NB4 (cell line): ENCODE measurements at regions not wholly inside any gene's neighbourhood (a gene's known extent, or its start where the extent isn't known, plus 50 kb on each side); places are given as distances from the start of the nearest gene placed in this dataset.

Experiments used
- MAX ChIP-seq: IDR thresholded peaks from 2 replicates; pipeline ENCODE4 v1.6.1; 2011; ENCODE audit warnings: low read depth, low read length
- MYC ChIP-seq: IDR thresholded peaks from 2 replicates; pipeline ENCODE4 v1.6.1; 2011; ENCODE audit warnings: low read depth, low read length
- POLR2A ChIP-seq: IDR thresholded peaks from 2 replicates; pipeline ENCODE4 v1.6.1; 2011; ENCODE audit warnings: mild to moderate bottlenecking; ENCODE audit not compliant: insufficient read length; ENCODE audit errors: extremely low read depth
- TF ChIP-seq, protein P1 (sequence below): IDR thresholded peaks from one replicate; pipeline ENCODE4 v1.5.1; 2012; ENCODE audit warnings: low read depth, low read length

DNA sequence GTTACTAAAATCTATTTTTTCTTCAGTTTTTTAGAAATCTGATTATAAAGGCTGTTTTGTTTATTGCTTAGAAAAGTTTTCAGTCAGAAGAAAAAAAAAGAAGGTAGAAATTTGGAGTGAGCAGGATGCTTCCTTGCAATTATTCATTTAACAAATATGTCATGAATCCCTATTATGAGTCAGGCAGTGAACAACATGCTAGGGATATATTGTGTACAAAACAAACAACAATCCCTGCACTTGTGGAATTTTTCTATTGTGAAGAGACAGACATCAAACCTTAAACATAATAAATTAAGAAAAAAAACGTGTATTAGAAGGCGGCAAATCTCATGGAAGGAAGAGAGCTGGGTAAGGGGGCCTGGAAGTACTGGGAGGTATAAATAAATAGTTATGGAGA is 664.1 kb upstream of the CAMK1G start:
- TF ChIP-seq POLR2A (no peak), MYC (no peak), MAX (no peak)
- TF ChIP-seq, protein P1, sequence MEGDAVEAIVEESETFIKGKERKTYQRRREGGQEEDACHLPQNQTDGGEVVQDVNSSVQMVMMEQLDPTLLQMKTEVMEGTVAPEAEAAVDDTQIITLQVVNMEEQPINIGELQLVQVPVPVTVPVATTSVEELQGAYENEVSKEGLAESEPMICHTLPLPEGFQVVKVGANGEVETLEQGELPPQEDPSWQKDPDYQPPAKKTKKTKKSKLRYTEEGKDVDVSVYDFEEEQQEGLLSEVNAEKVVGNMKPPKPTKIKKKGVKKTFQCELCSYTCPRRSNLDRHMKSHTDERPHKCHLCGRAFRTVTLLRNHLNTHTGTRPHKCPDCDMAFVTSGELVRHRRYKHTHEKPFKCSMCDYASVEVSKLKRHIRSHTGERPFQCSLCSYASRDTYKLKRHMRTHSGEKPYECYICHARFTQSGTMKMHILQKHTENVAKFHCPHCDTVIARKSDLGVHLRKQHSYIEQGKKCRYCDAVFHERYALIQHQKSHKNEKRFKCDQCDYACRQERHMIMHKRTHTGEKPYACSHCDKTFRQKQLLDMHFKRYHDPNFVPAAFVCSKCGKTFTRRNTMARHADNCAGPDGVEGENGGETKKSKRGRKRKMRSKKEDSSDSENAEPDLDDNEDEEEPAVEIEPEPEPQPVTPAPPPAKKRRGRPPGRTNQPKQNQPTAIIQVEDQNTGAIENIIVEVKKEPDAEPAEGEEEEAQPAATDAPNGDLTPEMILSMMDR: no peak
